ENCODE measurements at regions not wholly inside any gene's neighbourhood (a gene's known extent, or its start where the extent isn't known, plus 50 kb on each side); places are given as distances from the start of the nearest gene placed in this dataset.

DNA sequence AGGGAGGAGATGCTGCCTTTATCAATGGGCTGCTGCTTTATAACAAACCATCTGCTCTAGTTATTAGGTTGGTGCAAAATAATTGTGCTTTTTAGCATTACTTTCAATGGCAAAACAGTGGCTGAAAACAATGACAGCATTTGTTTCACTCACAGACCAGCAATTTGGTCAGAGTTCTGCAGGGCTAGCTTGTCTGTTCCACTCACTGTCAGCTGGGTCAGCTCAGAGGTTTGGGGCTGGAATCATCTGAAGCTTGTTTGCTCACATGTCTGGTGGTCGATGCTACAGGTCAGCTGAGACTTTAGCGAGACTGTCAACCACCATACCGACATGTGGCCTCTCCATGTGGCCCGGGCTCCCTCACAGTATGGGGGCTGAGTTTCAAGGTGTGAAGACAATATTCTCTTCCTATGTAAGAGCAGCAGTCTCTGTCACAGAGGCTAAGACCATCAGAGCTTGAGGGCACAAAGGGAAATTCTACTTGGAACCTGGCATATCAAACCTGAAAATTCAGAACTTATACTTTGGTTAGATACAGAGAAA, 81.3 kb upstream of the LIMCH1 start:
- H3K4me3 ChIP-seq (ENCODE audit: low read length) = no peak overlapping the region
- no peak for TF ChIP-seq ZNF274 (IDR thresholded peaks at IDR 0.05; ENCODE audit: low read depth, low read length)

DNA sequence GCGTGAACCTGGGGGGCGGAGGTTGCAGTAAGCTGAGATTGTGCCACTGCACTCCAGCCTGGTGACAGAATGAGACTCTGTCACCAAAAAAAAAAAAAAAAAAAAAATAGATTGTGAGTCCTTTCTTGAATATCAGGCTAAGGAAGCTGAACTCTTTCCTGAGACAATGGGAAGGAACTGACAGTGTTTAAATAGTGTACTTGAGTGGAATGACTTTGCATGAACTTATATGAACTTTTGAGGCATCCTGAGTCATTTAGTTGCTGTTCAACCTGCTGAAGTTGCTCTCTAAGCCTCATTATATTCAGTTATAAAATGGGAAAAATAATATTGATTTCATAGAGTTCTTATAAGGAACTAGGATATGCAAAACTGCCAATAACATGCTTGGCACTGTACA, 79.3 kb upstream of the LIMCH1 start:
- no peak for TF ChIP-seq ZNF274 (IDR thresholded peaks at IDR 0.05; ENCODE audit: low read depth, low read length)
- no peak overlapping the region for H3K4me3 ChIP-seq (ENCODE audit: low read length)

DNA sequence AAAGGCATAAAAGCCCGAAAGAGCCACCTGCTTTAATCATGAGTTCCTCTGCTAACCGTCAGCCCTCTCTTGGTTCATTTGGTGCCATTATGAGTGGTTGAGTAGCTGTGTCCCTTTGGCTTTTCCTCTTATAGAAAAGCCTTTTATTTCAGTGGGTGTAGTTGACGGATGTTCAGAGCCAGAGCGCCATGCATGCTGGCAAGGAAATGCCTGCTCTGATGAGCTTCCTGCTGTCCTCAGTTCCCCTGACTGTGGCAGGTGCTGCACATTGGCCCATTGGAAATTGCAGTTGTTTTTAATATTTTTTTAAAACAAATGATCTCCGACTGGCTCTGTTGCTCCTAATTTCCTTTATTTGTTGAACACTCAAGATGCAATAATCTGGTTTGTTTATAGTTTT, 77.3 kb upstream of the LIMCH1 start:
- no peak for TF ChIP-seq ZNF274 (IDR thresholded peaks at IDR 0.05; ENCODE audit: low read depth, low read length)
- no peak overlapping the region for H3K4me3 ChIP-seq (ENCODE audit: low read length)

DNA sequence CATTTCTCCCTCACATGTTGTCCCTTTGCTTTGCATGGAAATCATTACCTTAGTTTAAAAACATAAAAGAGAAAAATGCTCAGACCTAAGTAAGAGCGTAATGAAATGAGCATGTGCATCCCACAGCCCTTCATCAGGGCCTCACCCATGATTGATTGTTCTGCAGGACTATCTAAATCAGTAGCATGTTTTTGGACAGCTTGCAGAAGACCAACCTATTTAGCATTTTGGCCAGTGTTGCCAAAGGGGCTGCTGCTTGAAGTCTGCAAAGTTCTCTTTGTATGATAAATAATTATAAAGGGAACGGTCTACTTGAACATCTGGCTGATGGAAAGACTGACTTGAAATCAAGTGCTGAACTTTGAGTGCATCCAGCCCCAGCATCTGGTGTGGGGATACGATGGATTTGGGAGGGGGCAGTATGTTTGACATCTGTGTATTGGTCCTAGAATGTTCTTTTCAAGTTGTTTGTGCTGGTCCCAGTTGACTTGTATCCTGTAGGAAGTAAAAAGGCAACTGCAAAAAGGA, 76.1 kb upstream of the LIMCH1 start:
- no peak for TF ChIP-seq ZNF274 (IDR thresholded peaks at IDR 0.05; ENCODE audit: low read depth, low read length)
- no peak overlapping the region for H3K4me3 ChIP-seq (ENCODE audit: low read length)

DNA sequence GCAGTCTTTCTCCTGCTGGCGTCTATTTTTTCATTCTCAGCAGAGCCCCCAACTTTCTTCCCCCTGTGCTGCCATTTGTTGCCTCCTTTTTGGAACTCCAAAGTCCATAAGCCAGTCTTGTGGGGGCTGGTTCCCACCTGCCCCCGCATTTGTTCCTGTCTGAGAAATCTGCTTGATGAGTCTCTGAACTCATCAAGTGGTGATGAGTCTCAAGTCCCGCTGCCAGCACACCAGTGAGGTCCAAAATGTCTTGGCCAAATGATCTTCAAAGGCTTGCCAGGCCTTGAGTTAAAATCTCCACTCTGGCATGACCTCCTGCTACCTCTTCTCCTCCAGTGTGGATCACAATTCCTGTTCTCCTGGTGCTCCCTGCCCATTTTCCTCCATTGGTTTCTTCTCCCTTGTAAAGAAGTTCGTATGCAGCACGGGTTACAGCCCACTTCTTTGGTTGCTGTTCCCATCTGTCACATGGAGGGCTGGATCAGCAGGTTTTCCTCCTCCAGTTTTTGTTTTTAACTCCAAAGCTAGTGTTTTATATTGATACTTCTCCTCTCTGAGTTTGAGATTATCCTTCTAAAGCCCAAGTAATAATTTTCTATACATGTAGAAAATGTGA, 72.7 kb upstream of the LIMCH1 start:
- no peak overlapping the region for H3K4me3 ChIP-seq (ENCODE audit: low read length)
- TF ChIP-seq ZNF274 (IDR thresholded peaks at IDR 0.05; ENCODE audit: low read depth, low read length) = no peak

DNA sequence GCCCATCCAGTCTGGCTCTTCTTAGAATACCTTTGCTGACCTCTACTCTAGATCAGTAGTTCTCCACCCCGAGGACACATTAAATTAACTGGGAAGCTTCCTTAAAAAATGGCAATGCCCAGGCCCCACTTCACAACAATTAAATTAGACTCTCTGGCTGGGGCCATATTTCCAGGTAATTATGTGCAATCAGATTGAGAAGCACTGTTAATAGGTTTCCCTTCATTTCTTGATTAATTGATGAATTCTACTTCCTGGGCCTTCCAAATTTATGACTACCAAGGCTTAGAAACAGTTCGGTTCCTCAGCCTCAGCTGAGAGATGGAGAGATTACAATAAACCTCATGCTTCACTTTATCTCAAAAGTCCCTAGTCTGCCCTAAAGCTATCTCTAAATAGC, 71.7 kb upstream of the LIMCH1 start:
- no peak overlapping the region for H3K4me3 ChIP-seq (ENCODE audit: low read length)
- TF ChIP-seq ZNF274 (IDR thresholded peaks at IDR 0.05; ENCODE audit: low read depth, low read length) = no peak

DNA sequence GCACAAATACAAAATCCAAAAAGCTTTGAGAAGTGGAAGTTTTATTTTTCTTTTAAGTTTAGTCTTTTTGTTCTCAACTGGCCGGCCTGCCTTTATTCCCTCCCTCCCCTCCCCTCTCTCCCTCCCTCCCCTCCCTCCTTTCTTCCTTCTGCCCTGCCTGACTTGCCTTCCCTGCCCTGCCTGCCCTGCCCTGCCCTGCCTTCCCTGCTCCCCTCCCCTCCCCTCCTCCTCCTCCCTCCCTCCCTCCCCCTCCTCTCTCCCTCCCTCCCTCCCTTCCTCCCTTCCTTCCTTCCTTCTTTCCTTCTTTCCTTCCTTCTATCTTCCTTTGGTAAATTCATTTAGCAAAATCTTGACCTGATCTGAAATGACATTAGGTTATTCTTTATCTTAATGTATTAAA, 69.8 kb upstream of the LIMCH1 start:
- H3K4me3 ChIP-seq (ENCODE audit: low read length) = no peak overlapping the region
- no peak for TF ChIP-seq ZNF274 (IDR thresholded peaks at IDR 0.05; ENCODE audit: low read depth, low read length)

DNA sequence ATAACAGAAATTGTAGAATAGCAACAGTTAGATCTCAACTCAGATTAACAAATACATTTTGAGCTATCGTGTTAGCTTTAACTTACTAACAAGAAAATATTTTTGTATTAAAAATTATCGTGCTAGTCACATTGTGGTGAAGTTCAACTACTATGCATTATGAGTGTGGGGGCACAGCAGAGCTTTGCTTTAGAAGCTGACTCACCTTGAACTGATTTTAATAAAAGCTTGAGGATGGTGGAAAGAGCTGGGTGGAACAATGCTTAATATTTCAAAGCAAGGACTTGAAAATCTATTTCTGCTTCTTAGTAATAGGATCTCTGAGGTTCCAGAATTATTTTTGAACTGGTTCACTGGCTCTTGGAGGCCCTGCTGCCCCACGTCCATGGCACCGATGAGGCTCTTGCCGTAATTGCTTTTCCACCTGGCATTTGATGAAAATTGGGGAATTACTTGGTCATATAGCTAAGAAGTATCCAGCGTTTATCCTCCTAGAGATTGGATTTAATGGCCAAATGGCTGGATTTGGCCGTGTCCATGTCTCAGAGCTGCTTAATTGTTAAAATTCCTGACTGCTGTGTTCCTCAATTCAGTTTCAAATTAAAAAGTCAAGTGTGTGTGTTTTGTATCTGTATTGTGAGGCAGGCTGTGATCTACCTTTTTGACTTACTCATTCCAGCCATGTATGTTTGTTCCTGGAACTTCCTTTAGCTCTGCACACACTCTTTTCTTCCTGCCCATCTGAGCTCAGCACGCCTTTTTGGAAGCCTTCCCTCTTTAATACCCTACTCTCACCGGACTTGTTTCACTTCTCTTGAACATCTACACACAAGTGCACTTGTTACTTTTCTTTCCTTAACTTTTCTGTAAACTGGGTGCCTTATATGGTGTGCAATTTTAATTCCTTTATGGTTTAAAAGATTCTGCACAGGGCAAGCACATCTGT, 66.6 kb upstream of the LIMCH1 start:
- H3K4me3 ChIP-seq (ENCODE audit: low read length) = no peak overlapping the region
- no peak for TF ChIP-seq ZNF274 (IDR thresholded peaks at IDR 0.05; ENCODE audit: low read depth, low read length)

DNA sequence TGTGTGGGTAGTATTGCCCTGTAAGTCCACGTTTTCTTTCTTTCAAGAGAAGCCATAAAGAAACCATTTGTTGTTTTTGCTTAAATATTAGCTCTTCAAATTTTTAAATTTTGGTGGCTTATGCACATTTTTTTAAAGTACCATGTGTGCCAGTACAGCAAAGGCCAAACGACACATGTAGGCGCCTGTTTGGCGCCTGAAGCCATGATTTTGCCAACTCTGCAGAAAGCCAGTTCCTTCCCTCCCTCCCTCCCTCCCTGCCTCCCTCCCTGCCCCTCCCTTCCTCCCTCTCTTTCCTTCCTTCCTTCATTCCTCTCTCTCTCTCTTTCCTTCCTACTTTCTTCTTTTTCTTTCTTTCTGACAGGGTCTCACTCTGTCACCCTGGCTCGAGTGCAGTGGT, 65.9 kb upstream of the LIMCH1 start:
- TF ChIP-seq ZNF274 (IDR thresholded peaks at IDR 0.05; ENCODE audit: low read depth, low read length) = no peak
- no peak overlapping the region for H3K4me3 ChIP-seq (ENCODE audit: low read length)

DNA sequence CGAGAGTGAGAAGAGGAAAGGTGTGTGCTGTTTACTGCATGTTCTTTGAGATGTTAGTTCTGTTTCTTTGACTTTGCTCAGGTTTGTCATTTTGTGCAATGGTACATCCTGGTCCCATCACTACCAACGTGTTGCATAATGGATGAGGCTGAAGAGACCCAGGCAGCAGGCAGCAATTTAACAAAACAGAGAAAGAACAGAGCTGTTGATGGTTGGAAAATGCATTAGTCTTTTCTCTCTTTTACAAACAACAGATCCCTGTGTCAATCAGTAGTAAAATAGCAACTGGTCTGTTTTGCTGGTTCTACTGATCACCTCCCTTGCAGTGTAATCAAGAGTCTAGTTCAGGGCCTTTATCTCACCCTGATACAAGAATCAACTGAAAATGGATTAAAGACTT, 64.8 kb upstream of the LIMCH1 start:
- no peak overlapping the region for H3K4me3 ChIP-seq (ENCODE audit: low read length)
- no peak for TF ChIP-seq ZNF274 (IDR thresholded peaks at IDR 0.05; ENCODE audit: low read depth, low read length)

DNA sequence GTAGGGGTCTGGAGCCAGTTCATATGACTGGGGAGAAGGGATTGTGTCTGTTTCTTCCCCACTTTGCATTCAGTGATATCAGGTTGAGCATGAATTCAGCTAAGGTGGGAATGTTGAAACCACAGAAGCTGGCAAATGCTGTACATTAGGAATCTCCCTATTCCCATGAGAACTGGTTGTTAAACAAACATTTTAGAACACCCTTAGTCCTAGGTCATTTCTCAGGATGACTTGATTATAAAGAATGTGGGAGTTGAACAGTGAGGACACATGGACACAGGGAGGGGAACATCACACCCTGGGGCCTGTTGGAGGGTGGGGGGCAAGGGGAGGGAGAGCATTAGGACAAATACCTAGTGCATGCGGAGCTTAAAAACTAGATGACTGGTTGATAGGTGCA, 62.6 kb upstream of the LIMCH1 start:
- no peak overlapping the region for H3K4me3 ChIP-seq (ENCODE audit: low read length)
- no peak for TF ChIP-seq ZNF274 (IDR thresholded peaks at IDR 0.05; ENCODE audit: low read depth, low read length)

DNA sequence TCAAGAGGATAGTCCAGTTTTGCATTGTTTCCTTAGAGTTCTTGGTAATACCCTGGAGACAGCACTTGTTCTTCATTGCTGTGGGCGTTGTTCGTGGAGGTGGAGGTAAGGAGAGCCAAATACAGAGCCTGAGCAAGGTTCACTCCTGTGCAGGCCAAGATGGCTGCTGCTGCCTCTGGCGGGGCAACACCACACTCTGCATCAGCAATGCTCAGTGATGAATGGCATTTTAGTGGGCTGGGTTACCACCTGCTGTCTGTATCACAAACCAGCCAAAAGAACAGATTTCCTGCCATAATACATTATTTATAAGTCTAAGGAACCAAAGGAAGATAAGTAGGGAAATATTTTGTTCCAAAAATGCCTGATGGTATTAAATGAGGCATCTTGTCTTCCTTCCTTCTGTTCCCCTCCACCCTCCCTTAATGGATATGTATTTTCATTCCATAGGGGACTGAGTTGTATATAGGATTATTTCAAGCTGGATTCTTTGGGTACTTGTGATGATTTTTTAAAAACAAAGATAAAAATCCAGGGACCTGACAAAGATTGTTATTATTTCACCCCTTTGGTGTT, 61.6 kb upstream of the LIMCH1 start:
- no peak for TF ChIP-seq ZNF274 (IDR thresholded peaks at IDR 0.05; ENCODE audit: low read depth, low read length)
- H3K4me3 ChIP-seq (ENCODE audit: low read length) = no peak overlapping the region

DNA sequence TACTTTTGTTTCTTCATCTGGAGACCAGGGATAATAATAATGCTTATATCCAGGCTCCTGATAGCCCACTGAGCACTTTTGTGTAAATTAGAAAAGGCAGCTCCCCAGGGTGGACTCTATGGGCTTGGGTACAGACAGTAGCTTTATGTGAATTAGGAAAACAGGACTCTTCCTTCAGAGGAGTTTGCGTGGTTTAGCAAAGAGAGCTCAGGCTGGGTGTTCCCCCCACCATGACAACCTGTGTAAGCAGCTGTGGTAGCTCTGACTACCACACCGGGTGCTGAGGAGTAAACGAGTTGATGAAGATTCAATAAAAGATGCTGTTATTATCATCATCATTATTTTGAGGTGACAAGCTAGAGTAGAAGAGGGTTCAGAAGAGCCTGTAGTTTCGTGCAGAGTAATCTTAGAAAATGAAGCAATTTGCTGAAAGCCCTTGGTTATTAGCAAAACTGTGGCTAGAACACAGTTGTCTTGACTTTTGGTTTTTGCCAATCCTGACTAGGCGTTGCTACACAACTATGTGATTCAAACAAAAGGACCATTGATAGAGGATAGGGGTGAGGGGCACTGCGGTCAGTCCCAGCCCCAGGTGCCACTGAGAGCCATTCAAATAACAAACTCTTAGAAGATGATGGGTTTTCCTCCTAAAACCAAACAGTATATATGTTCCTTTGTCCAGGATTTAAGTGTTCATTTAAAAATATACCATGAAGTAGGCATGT, 60.6 kb upstream of the LIMCH1 start:
- TF ChIP-seq ZNF274 (IDR thresholded peaks at IDR 0.05; ENCODE audit: low read depth, low read length) = no peak
- no peak overlapping the region for H3K4me3 ChIP-seq (ENCODE audit: low read length)

DNA sequence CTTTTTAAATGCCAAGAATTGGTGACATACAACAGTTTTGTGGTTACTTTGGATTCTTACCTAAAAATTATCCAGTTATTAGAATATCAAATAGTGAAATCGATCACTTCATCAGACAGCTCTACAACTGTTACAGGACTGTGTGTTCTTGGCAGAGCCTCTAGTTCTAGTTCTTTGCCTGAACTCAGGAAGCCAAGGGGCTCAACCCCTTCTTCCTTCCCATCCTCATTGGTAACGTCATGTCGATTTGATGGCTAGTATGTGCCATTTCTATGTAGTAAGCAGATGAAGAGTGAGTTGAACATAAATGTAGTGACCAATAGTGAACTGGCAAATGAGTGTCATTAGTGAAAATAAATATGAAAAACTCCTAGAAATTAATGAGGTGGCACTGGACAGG, 59.4 kb upstream of the LIMCH1 start:
- H3K4me3 ChIP-seq (ENCODE audit: low read length) = no peak overlapping the region
- TF ChIP-seq ZNF274 (IDR thresholded peaks at IDR 0.05; ENCODE audit: low read depth, low read length) = no peak

All from GM08714 (cell line).